ENCODE measurements at regions not wholly inside any gene's neighbourhood (a gene's known extent, or its start where the extent isn't known, plus 50 kb on each side); places are given as distances from the start of the nearest gene placed in this dataset.

DNA sequence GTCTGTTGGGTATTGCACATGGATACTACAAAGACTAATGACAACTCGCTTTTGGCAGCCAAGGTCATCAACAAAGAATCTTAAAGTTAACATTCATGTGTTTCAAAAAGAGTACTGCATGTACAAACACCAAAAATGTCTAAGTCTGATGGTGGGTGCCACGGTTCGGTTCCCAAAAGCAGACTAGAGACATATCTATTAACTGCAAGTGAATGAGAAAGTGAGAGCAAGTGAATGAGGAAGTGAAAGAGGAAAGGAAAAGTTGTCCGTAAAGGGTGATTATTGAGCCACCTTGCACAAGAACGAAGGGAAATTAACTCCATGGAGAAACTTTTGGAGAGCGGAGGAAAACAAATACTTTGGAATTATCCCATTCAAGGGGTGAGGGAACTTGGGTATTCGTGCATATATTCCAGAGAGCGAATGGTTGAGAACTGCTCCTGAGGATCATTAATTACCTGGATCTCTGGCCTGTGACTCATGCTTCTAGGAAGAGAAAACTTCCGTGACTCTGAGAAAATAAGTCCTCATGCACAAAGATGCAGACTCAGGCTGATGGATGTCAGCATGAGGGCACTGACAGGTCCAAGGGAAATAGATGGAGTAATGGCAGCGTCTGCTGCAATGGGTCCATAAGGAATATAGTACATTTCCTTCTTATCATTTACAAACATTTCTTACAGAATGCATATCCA, 336.5 kb upstream of the TGFBR2 start:
- TF ChIP-seq, protein P1, sequence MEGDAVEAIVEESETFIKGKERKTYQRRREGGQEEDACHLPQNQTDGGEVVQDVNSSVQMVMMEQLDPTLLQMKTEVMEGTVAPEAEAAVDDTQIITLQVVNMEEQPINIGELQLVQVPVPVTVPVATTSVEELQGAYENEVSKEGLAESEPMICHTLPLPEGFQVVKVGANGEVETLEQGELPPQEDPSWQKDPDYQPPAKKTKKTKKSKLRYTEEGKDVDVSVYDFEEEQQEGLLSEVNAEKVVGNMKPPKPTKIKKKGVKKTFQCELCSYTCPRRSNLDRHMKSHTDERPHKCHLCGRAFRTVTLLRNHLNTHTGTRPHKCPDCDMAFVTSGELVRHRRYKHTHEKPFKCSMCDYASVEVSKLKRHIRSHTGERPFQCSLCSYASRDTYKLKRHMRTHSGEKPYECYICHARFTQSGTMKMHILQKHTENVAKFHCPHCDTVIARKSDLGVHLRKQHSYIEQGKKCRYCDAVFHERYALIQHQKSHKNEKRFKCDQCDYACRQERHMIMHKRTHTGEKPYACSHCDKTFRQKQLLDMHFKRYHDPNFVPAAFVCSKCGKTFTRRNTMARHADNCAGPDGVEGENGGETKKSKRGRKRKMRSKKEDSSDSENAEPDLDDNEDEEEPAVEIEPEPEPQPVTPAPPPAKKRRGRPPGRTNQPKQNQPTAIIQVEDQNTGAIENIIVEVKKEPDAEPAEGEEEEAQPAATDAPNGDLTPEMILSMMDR (IDR thresholded peaks at IDR 0.05) = no peak
- no peak for TF ChIP-seq POLR2A (IDR thresholded peaks at IDR 0.05)
